Peyer's patch (tissue), 4 donors: ENCODE measurements at regions not wholly inside any gene's neighbourhood (a gene's known extent, or its start where the extent isn't known, plus 50 kb on each side); places are given as distances from the start of the nearest gene placed in this dataset.

Experiments used
- POLR2A ChIP-seq, 2 donors: fragments of 450-650 bp; IDR thresholded peaks; one replicate each; pipeline ENCODE4 v1.5.1; 2017; ENCODE audit warnings: antibody characterized with exemption in 2 of 2, mild to moderate bottlenecking in 2 of 2, moderate library complexity in 2 of 2
- TF ChIP-seq, protein P1 (sequence below), 6 experiments: fragments of 450-650 bp in 4 of 6; fragments of 200-600 bp in 2 of 6; sonication (generic) in 1 of 6; IDR thresholded peaks; one replicate each; pipeline ENCODE4 v1.5.1; 2017 to 2019; ENCODE audit warnings: antibody characterized with exemption in 6 of 6, mild to moderate bottlenecking in 3 of 6, moderate library complexity in 1 of 6

- TF ChIP-seq, protein P1, sequence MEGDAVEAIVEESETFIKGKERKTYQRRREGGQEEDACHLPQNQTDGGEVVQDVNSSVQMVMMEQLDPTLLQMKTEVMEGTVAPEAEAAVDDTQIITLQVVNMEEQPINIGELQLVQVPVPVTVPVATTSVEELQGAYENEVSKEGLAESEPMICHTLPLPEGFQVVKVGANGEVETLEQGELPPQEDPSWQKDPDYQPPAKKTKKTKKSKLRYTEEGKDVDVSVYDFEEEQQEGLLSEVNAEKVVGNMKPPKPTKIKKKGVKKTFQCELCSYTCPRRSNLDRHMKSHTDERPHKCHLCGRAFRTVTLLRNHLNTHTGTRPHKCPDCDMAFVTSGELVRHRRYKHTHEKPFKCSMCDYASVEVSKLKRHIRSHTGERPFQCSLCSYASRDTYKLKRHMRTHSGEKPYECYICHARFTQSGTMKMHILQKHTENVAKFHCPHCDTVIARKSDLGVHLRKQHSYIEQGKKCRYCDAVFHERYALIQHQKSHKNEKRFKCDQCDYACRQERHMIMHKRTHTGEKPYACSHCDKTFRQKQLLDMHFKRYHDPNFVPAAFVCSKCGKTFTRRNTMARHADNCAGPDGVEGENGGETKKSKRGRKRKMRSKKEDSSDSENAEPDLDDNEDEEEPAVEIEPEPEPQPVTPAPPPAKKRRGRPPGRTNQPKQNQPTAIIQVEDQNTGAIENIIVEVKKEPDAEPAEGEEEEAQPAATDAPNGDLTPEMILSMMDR (IDR thresholded peaks at IDR 0.05), result no peak
- TF ChIP-seq POLR2A (IDR thresholded peaks at IDR 0.05), result no peak
Measured at GRCh38 chr21:24123785-24124184, 1483.5 kb downstream of the MRPL39 start.
